ENCODE measurements at regions not wholly inside any gene's neighbourhood (a gene's known extent, or its start where the extent isn't known, plus 50 kb on each side); places are given as distances from the start of the nearest gene placed in this dataset.
"Not testable (repeated sequence)": the region's sequence is repeated elsewhere in the genome, so short reads cannot be mapped to it uniquely, and the experiment has no call there.

DNA sequence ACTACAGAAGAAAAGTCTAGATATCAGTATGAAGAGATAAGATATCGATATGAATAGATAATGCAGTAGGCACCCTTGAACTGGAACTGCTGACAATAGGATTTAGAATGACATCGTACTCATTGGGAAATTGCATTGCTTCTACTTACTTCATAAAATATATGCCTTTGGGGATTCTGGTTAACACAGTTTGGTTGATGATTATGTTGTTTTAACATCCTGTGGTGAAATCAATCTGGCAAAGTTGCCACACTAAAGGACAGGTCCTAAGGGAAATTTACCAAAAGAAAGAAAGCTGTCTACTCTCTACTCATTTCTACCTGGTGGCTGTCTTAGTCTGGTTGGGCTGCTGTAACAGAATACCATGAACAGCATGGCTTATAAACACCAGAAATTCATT, 417.4 kb upstream of the DPH6 start:
- H3K36me3 ChIP-seq = no peaks in the 10 kb centered on the region
- no peak overlapping the region for H3K27ac ChIP-seq
- DNase-seq (ENCODE audit: extremely low spot score in 2 of 2) = no peak
- no peaks in the 10 kb centered on the region for H3K4me1 ChIP-seq
- H3K9me3 ChIP-seq = no peaks in the 10 kb centered on the region
- H3K4me3 ChIP-seq = no peak overlapping the region
- intact Hi-C loops (cut with DNase I) = no loop called here
- no peak for TF ChIP-seq POLR2AphosphoS5 (IDR thresholded peaks at IDR 0.05; ENCODE audit: insufficient read depth in 1 of 2, low read depth in 1 of 2)
- no peak for TF ChIP-seq POLR2A (IDR thresholded peaks at IDR 0.05)
- TF ChIP-seq, protein P1, sequence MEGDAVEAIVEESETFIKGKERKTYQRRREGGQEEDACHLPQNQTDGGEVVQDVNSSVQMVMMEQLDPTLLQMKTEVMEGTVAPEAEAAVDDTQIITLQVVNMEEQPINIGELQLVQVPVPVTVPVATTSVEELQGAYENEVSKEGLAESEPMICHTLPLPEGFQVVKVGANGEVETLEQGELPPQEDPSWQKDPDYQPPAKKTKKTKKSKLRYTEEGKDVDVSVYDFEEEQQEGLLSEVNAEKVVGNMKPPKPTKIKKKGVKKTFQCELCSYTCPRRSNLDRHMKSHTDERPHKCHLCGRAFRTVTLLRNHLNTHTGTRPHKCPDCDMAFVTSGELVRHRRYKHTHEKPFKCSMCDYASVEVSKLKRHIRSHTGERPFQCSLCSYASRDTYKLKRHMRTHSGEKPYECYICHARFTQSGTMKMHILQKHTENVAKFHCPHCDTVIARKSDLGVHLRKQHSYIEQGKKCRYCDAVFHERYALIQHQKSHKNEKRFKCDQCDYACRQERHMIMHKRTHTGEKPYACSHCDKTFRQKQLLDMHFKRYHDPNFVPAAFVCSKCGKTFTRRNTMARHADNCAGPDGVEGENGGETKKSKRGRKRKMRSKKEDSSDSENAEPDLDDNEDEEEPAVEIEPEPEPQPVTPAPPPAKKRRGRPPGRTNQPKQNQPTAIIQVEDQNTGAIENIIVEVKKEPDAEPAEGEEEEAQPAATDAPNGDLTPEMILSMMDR (IDR thresholded peaks at IDR 0.05) = no peak
- no peaks in the 10 kb centered on the region for H3K27me3 ChIP-seq

- H3K9me3 ChIP-seq = no peaks in the 10 kb centered on the region
- H3K27ac ChIP-seq = no peak overlapping the region
- DNase-seq (ENCODE audit: extremely low spot score in 2 of 2) = no peak
- H3K4me1 ChIP-seq = no peaks in the 10 kb centered on the region
- H3K4me3 ChIP-seq = no peak overlapping the region
- intact Hi-C loops (cut with DNase I) = no loop called here
- TF ChIP-seq, protein P1 (IDR thresholded peaks at IDR 0.05) = no peak
- TF ChIP-seq POLR2A (IDR thresholded peaks at IDR 0.05) = no peak
- TF ChIP-seq POLR2AphosphoS5 (IDR thresholded peaks at IDR 0.05; ENCODE audit: insufficient read depth in 1 of 2, low read depth in 1 of 2) = no peak
- no peaks in the 10 kb centered on the region for H3K36me3 ChIP-seq
- H3K27me3 ChIP-seq = no peaks in the 10 kb centered on the region
Measured at GRCh38 chr15:35966781-35967180, 420.8 kb upstream of the DPH6 start.

DNA sequence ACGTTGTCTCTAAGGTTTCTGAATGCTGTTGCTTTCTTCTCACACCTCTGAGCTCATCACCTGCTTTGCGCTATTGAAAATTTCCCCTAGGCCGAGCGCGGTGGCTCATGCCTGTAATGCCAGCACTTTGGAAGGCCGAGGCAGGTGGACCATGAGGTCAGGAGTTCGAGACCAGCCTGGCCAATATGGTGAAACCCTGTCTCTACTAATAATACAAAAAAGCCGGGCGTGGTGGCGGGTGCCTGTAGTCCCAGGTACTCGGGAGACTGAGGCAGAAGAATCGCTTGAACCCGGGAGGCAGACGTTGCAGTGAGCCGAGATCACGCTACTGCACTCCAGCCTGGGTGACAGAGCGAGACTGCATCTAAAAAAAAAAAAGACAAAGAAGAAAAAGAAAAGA, 422.0 kb upstream of the DPH6 start:
- DNase-seq (ENCODE audit: extremely low spot score in 2 of 2); H3K27ac ChIP-seq; H3K27me3 ChIP-seq; intact Hi-C loops (cut with DNase I); H3K4me3 ChIP-seq; H3K4me1 ChIP-seq; H3K36me3 ChIP-seq; H3K9me3 ChIP-seq: not testable (repeated sequence)

GRCh38 chr15:35973029-35973428, 427.1 kb upstream of the DPH6 start:
- intact Hi-C loops (cut with DNase I) = no loop called here

GRCh38 chr15:35974052-35974451, 428.1 kb upstream of the DPH6 start:
- Histone ChIP-seq H3K4me1 (no peaks in the 10 kb centered on the region), H3K27ac (no peak overlapping the region), H3K36me3 (no peaks in the 10 kb centered on the region), H3K9me3 (no peaks in the 10 kb centered on the region), H3K4me3 (no peak overlapping the region), H3K27me3 (no peaks in the 10 kb centered on the region)
- intact Hi-C loops (cut with DNase I) = no loop called here
- no peak for DNase-seq (ENCODE audit: extremely low spot score in 2 of 2)
- TF ChIP-seq POLR2A (IDR thresholded peaks at IDR 0.05) (no peak), POLR2AphosphoS5 (IDR thresholded peaks at IDR 0.05; ENCODE audit: insufficient read depth in 1 of 2, low read depth in 1 of 2) (no peak)

More at GRCh38 chr15:35973029-35973428, 427.1 kb upstream of the DPH6 start:
- H3K4me3 ChIP-seq = no peak overlapping the region
- H3K4me1 ChIP-seq = no peaks in the 10 kb centered on the region
- no peaks in the 10 kb centered on the region for H3K36me3 ChIP-seq
- H3K9me3 ChIP-seq = no peaks in the 10 kb centered on the region
- H3K27ac ChIP-seq = no peak overlapping the region
- TF ChIP-seq POLR2A (IDR thresholded peaks at IDR 0.05) (no peak), POLR2AphosphoS5 (IDR thresholded peaks at IDR 0.05; ENCODE audit: insufficient read depth in 1 of 2, low read depth in 1 of 2) (no peak)
- TF ChIP-seq, protein P1 (IDR thresholded peaks at IDR 0.05) = no peak
- no peak for DNase-seq (ENCODE audit: extremely low spot score in 2 of 2)
- H3K27me3 ChIP-seq = no peaks in the 10 kb centered on the region

DNA sequence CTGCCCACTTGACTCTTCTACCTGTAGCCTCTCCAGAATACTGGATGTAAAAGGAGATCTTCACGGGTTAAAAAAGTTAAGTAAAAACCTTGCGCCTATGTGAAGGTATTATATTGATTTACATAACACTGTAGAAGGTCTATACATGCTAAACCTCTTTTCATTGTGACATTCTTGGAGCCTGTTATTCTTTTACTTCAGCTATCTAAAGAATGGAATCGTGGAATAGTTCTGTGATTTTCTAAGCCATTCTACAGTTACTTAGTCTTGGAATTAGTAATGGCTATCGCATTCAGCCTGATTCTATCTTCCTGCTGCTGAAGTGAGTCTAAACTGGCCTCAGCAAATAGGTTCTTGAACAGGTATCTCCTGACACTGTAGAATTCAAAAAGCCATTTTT, 430.0 kb upstream of the DPH6 start:
- no peaks in the 10 kb centered on the region for H3K27me3 ChIP-seq
- DNase-seq (ENCODE audit: extremely low spot score in 2 of 2) = no peak
- no peaks in the 10 kb centered on the region for H3K36me3 ChIP-seq
- no peak overlapping the region for H3K4me3 ChIP-seq
- TF ChIP-seq POLR2AphosphoS5 (IDR thresholded peaks at IDR 0.05; ENCODE audit: insufficient read depth in 1 of 2, low read depth in 1 of 2) (no peak), POLR2A (IDR thresholded peaks at IDR 0.05) (no peak)
- TF ChIP-seq, protein P1 (IDR thresholded peaks at IDR 0.05) = no peak
- H3K4me1 ChIP-seq = no peaks in the 10 kb centered on the region
- no peak overlapping the region for H3K27ac ChIP-seq
- intact Hi-C loops (cut with DNase I) = no loop called here
- H3K9me3 ChIP-seq = no peaks in the 10 kb centered on the region

Measured in vagina (tissue), 2 donors.